COR-L47 (cell line): ENCODE measurements at regions not wholly inside any gene's neighbourhood (a gene's known extent, or its start where the extent isn't known, plus 50 kb on each side); places are given as distances from the start of the nearest gene placed in this dataset.

ENCODE experiments used
- DNase-seq: peaks from one replicate; lab custom pipeline; 2025; lab: John Stamatoyannopoulos, UW

DNA sequence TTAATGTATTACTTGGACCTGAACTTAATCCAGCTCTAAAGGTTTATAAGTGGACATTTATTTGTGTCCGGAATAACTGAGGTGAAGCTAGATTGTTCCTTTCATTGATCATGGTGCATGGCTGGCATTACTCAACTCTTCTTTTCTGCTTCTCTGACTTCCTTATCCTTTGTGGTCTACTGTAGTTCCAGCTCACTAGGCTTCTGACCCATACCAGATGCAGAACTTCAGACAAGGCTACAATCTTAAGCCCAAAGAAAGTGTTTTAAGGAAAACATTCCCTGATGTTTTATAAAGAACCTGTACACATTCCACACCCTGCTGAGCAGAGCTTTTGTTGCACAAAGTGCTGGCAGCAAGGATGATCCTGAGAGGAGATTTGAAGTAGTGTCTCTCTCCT is 250.8 kb upstream of the TGFBR2 start:
- DNase-seq: no peak

DNA sequence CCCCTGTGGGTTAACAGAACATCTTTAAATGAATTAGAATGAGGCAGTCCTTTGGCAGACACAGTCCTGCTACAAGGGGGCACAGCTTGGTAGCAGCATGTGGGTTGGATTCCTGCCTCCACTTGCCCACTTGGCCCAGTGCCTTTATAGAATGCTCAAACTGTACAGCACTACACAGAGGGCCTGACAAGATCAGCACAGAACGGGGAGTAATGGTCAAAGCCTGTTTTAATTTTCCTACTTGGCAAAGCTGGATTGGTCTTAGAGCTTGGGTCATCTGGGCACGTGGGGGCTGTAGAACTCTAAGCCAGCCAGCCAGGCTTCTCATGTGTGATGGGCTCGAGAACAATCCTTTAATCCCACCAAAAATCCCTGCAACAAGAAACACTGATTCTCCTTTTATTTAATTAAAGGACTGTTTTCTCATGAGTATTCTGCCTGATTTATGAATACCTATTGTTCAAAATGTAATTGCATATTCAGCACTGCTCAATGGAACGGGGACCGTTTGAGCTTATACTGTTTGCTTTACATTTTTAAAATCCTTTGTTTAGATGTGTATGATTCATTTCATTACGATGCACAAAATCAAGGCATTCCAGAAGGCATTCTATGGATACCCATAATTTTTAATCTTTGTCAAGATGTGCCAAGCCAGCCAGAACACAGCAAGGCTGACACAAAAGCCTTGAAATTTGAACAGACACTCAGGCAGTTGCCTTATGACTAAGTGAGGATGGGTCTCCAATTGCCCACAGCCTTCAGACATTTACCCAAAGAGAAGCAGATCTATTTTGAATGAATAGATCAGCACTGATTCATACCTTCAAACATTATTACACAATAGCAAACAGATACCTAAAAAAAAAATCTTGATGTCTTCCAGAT is 249.3 kb upstream of the TGFBR2 start:
- DNase-seq: no peak

- no peak for DNase-seq
Measured at GRCh38 chr3:30357897-30358296, 248.5 kb upstream of the TGFBR2 start.

GRCh38 chr3:30358871-30359270 is 247.5 kb upstream of the TGFBR2 start:
- no peak for DNase-seq

DNA sequence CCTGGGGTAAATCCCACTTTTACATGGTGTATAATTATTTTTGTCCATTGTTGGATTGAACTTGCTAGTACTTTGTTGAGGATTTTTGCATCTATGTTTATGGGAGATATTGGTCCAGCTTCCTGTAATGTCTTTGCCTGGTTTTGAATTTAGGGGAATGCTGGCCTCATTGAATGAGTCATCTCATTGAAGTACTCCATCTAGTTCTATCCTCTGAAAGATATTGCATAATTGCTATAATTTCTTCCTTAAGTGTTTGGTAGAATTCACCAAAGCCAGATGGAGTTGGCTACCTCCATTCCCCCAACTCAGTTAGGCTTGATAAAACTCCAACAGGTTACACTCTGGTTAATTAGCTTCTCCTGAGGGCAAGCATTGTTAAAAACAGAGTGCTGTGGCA is 237.4 kb upstream of the TGFBR2 start:
- DNase-seq: no peak

GRCh38 chr3:30370681-30371271 is 235.6 kb upstream of the TGFBR2 start:
- DNase-seq: no peak

DNA sequence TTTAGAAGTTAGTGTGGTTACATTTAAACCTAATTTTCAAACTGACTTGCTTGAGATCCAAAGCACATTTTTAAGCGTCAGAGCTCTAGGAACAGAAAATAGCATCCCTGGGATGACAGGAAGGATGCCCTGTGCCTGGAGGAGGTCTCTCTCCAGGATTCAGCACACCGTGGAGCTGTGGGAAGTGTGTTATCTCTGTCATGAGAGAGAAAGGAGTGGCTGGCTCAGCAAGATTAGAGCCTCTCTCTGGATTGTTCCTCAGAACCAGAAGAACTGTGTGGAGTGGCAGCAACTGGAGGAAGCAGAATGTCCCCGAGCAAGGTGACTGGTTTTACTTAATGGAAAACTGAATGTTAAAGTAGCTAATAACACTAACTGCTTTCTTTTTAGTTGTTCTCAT is 233.6 kb upstream of the TGFBR2 start:
- no peak for DNase-seq

DNA sequence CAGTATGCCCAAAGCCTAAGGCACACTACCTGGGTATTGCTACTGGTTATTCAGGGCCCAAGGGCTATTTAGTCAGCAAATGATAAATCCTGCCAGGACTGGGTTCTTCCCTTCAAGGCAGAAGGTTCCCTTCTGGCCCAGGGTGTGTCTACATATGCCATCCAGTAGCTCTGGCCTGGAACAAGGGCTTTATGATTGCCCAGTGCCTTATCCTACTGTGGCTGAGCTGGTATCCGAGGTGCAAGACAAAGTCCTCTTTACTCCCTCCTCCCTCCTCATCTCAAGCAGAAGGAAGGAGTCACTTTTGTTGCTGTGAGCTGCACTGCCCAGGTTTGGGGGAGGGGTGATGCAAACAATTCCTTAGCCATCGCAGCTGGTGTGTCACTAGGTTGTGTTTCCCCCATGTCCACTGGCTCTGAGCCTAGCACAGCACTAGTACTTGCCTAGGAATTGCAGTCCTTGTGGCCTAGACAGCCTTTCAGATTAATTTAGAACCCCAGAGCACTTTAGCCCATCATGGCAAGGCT is 221.8 kb upstream of the TGFBR2 start:
- no peak for DNase-seq

DNA sequence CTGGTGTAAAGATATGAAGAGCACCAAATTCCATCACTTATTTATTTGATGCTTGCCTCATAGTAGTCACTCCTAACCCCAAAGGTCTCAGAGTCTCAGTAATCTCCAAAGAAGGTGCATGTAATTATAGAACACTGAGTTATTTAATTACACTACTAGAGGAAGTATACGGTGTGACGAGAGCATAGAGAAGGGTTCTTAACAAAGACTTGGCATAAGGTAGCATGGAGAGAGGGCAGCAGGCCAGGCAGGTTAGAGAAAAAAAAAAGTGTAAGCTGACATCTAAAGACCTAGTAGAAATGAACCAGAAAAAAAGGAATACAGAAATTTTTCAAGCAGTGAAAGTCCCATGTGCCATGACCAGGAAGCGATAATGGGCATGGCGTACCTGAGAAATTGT is 213.3 kb upstream of the TGFBR2 start:
- no peak for DNase-seq

- no peak for DNase-seq
Measured at GRCh38 chr3:30397030-30397429, 209.4 kb upstream of the TGFBR2 start.

- DNase-seq: no peak
Measured at GRCh38 chr3:30399394-30400181, 206.8 kb upstream of the TGFBR2 start.

DNA sequence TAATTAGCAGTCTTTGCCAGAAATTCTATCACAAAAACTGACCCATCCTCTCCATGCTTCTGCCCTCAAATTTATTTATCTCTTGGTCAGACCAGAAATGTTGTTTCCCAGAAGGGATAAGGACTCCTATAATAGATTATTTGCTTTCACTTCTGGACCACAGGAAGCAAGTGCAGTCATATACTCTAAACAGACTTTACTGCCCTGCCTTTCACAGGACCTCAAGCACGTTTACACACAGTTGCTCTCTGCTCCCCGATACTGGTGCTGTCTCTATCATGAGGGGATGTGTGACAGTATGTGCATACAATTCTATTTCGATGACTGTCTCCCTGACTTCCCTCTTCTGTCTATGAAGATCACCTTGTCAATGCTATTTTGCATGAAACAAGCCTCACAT is 205.5 kb upstream of the TGFBR2 start:
- no peak for DNase-seq

DNA sequence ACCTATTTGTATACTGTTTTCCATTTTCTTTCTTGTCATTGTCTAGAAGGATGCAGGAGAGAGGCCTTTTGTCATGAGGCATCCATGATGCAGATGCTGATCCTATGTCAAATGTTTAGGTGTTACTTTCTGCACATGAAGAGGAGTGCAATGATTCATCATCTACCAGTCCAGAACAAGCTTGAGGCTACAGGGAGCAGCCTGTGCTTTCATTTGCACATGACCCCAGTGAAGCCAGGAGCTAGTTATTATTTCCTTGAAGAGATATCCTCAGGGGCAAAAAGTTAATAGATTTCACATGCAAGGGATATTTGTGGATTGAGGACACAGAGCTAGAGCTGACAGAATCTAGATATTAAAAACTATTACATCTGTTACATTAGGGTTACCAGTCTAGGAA is 204.4 kb upstream of the TGFBR2 start:
- no peak for DNase-seq

- no peak for DNase-seq
Measured at GRCh38 chr3:30407651-30408050, 198.8 kb upstream of the TGFBR2 start.

DNA sequence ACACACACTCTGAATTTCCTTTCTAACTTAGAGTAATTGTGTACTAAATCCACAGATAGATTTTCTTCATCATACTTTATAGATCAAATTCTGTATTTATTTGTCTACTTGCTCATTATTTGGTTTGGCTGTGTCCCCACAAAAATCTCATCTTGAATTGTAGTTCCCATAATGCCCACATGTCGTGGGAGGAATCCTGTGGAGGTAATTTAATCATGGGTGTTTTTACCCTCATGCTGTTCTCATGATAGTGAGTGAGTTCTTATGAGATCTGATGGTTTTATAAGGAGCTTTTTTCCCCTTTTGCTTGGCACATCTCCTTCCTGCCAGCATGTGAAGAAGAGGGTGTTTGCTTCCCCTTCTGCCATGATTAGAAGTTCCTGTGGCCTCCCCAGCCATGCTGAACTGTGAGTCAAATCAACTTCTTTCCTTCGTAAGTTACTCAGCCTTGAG is 198.3 kb upstream of the TGFBR2 start:
- DNase-seq: no peak

DNA sequence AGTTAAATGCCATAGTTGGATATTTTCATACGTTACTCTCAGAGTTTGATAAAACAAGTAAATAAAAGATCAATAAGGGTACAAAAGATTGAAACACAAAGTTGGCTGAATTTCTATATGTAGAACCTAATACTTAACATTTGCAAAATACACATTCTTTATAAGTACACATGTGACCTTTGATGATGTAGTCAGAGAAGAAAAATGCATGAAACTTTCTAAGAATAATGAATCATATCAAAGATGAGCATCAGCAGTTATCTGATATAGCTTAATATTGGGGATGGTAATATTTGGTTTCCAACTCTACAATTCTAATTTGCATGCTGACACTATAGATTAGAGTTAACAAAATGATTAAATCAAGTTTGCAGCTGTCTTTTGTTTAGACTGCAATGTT is 188.0 kb upstream of the TGFBR2 start:
- DNase-seq: no peak

- DNase-seq: no peak
Measured at GRCh38 chr3:30421266-30421665, 185.1 kb upstream of the TGFBR2 start.

DNA sequence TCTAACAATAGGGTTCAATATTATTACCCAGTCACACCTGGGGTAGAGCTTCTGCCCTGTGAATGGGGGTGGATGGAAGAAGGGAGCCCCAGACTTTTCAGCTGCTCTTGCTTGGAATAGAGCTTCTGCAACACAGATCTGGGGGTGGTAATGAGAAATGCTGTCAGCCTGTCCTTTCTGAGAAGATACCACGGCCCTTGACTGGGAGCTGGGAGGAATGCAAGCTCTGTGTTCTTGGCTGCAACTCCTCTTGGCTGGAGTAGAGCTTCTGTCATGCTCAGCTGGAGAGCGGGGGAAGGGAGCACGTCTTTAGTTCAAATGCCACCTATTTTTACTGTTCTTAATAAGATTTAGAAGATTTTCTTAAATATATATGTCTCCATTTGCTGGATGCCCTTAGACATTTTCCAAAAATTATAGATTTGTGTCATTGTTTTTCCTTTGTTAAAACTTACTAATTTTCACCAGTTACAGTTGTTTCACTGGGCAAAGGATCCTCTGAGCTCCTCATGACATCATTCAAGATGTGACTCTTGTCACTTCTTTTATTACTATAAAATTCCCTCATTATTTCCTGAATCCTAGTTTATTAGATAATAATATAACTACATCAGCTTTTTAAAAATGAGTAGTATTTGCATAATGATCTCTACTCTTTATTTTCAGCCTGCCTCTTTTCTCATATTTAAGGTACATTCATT is 180.0 kb upstream of the TGFBR2 start:
- DNase-seq: no peak

- DNase-seq: no peak
Measured at GRCh38 chr3:30428251-30428650, 178.2 kb upstream of the TGFBR2 start.

- no peak for DNase-seq
Measured at GRCh38 chr3:30435861-30436331, 170.5 kb upstream of the TGFBR2 start.

DNA sequence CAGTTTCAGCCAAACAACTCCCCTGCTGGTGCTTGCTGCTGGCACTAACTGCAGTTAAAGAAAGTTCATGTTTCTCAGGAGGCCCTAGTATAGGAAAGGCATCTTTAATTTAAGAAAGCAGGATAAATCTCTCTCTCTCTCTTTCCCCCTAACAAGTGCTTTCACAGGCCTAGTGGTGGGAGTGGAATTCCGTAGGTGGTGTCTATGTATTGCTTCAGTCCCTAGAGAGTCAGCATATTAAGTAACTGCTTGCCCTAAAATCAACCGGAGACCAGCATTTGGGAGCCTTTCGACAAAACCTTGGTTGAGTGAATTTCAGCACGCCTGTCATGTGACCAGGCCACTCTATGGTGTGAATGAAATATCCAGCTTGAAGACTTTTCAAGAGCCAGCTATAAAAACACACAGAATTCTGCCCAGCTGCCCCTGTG is 169.2 kb upstream of the TGFBR2 start:
- DNase-seq: no peak

DNA sequence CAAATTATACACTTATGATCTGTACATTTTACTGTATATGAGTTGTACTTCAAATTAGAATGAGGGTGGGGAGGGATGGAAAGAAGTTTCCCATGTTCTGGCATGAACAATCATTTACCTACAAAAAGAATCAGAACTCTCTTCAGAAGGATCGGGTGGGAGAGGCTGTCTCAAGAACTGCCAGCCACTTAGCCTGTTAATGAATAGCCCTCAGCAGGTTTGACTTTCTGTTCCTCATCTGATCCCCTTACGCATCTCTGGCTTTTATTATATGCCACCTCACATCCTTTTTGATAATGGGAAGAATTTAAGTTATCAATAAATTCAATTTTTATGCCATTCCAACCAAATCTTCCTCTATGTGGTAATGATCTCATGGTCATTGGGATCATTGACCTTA is 168.3 kb upstream of the TGFBR2 start:
- DNase-seq: no peak
